IMR-90 (cell line): ENCODE measurements at regions not wholly inside any gene's neighbourhood (a gene's known extent, or its start where the extent isn't known, plus 50 kb on each side); places are given as distances from the start of the nearest gene placed in this dataset.

ENCODE experiments used
- ATAC-seq: fragments of 200-7000 bp; cut with Tn5 transposase; 2 replicates; pipeline ENCODE4 v1.9.1; 2020; ENCODE audit warnings: low read depth, mild to moderate bottlenecking, moderate library complexity
- BruUV-seq: library from RNA; stranded (reverse); fragments of 400-500 nt; replicated peaks from 2 replicates; lab custom pipeline; 2021; lab: Mats Ljungman, UMichigan
- CTCF ChIA-PET: fragments of 300-600 bp; formaldehyde crosslinking; extraction: SDS; loops from one replicate; lab custom pipeline; 2021; ENCODE audit warnings: antibody characterized with exemption; lab: Yijun Ruan, JAX
- POLR2A ChIA-PET: fragments of 300-600 bp; sonication (Branson Sonifier 250); formaldehyde crosslinking; loops from one replicate; lab custom pipeline; 2022; ENCODE audit warnings: antibody characterized with exemption; ENCODE audit not compliant: unreplicated experiment; lab: Charles Lee
- DNase-seq: peaks from one replicate; pipeline ENCODE4 v3.0.0; 2013
- H2AFZ ChIP-seq: replicated peaks from 2 replicates; pipeline ENCODE3; 2013; ENCODE audit warnings: low read length, mild to moderate bottlenecking; ENCODE audit not compliant: poor library complexity
- H2AK5ac ChIP-seq: 2 replicates; pipeline ENCODE4 v1.6.1; 2013; ENCODE audit warnings: low read depth, low read length, inconsistent platforms
- H2AK9ac ChIP-seq: replicated peaks from 2 replicates; pipeline ENCODE3; 2013; ENCODE audit warnings: mild to moderate bottlenecking, low read depth, low read length, moderate library complexity; ENCODE audit not compliant: poor library complexity
- H2BK120ac ChIP-seq: 2 replicates; pipeline ENCODE4 v1.6.1; 2013; ENCODE audit warnings: low read depth, low read length, inconsistent platforms
- H2BK15ac ChIP-seq: 3 replicates; pipeline ENCODE4 v1.6.1; 2013; ENCODE audit warnings: low read depth, low read length, inconsistent platforms
- H2BK20ac ChIP-seq: 2 replicates; pipeline ENCODE4 v1.6.1; 2013; ENCODE audit warnings: low read depth, mild to moderate bottlenecking, inconsistent platforms, low read length, moderate library complexity
- H2BK5ac ChIP-seq: 2 replicates; pipeline ENCODE4 v1.6.1; 2013; ENCODE audit warnings: mild to moderate bottlenecking, low read depth, low read length, inconsistent platforms; ENCODE audit not compliant: poor library complexity, severe bottlenecking
- H3K14ac ChIP-seq: replicated peaks from 2 replicates; pipeline ENCODE4 v1.6.1; 2013; ENCODE audit warnings: low read depth, low read length, inconsistent platforms
- H3K18ac ChIP-seq: 2 replicates; pipeline ENCODE4 v1.6.1; 2013; ENCODE audit warnings: low read depth, low read length, control low read depth
- H3K23ac ChIP-seq: 2 replicates; pipeline ENCODE4 v1.6.1; 2013; ENCODE audit warnings: low read depth, low read length, inconsistent platforms
- H3K27ac ChIP-seq: 2 replicates; pipeline ENCODE4 v1.5.1; 2013; ENCODE audit warnings: mild to moderate bottlenecking, control low read depth, low read length; ENCODE audit not compliant: insufficient read depth
- H3K27me3 ChIP-seq: 2 replicates; pipeline ENCODE4 v1.6.1; 2013; ENCODE audit warnings: low read length; ENCODE audit not compliant: control insufficient read depth, insufficient read depth
- H3K36me3 ChIP-seq: 2 replicates; pipeline ENCODE4 v1.6.1; 2013; ENCODE audit warnings: low read length, mixed read lengths; ENCODE audit not compliant: control insufficient read depth, insufficient read depth
- H3K4ac ChIP-seq: 2 replicates; pipeline ENCODE4 v1.6.1; 2013; ENCODE audit warnings: low read depth, low read length, inconsistent platforms
- H3K4me1 ChIP-seq: 2 replicates; pipeline ENCODE4 v1.6.1; 2013; ENCODE audit warnings: low read length, mixed read lengths; ENCODE audit not compliant: control insufficient read depth, insufficient read depth
- H3K4me2 ChIP-seq: 2 replicates; pipeline ENCODE4 v1.6.1; 2013; ENCODE audit warnings: low read depth, mild to moderate bottlenecking, control low read depth, low read length, moderate library complexity
- H3K4me3 ChIP-seq: 2 replicates; pipeline ENCODE4 v1.5.1; 2013; ENCODE audit warnings: low read depth, mild to moderate bottlenecking, control low read depth, low read length, moderate library complexity; ENCODE audit not compliant: insufficient read depth
- H3K56ac ChIP-seq: 2 replicates; pipeline ENCODE4 v1.6.1; 2013; ENCODE audit warnings: low read length, inconsistent platforms; ENCODE audit not compliant: insufficient read depth; ENCODE audit errors: extremely low read depth
- H3K79me1 ChIP-seq, 2 experiments: 2 replicates each; pipeline ENCODE4 v1.6.1; 2013; ENCODE audit warnings: low read length in 2 of 2, inconsistent platforms in 1 of 2, low read depth in 1 of 2
- H3K9ac ChIP-seq: 2 replicates; pipeline ENCODE4 v1.6.1; 2013; ENCODE audit warnings: low read depth, low read length, control low read depth
- H3K9me1 ChIP-seq: 2 replicates; pipeline ENCODE4 v1.6.1; 2013; ENCODE audit warnings: low read length, inconsistent platforms; ENCODE audit not compliant: insufficient read depth
- H3K9me3 ChIP-seq: 2 replicates; pipeline ENCODE4 v1.6.1; 2013; ENCODE audit warnings: low read length; ENCODE audit not compliant: control insufficient read depth, insufficient read depth
- H4K20me1 ChIP-seq: 2 replicates; pipeline ENCODE4 v1.6.1; 2013; ENCODE audit warnings: low read length, inconsistent platforms; ENCODE audit not compliant: insufficient read depth
- H4K5ac ChIP-seq: 2 replicates; pipeline ENCODE4 v1.6.1; 2013; ENCODE audit warnings: mild to moderate bottlenecking, low read depth, low read length, control low read depth
- H4K8ac ChIP-seq, 2 experiments: 2 replicates each; pipeline ENCODE4 v1.6.1; 2013; ENCODE audit warnings: low read depth in 2 of 2, low read length in 2 of 2, control low read depth in 1 of 2, inconsistent platforms in 1 of 2
- H4K91ac ChIP-seq: 2 replicates; pipeline ENCODE4 v1.6.1; 2013; ENCODE audit warnings: low read depth, low read length, inconsistent platforms; ENCODE audit not compliant: insufficient read depth
- BHLHE40 ChIP-seq: fragments of 150-350 bp; IDR thresholded peaks from 2 replicates; pipeline ENCODE4 v1.6.1; 2016; ENCODE audit warnings: mild to moderate bottlenecking, low read depth, low read length
- MXI1 ChIP-seq: IDR thresholded peaks from 2 replicates; pipeline ENCODE4 v1.6.1; 2012; ENCODE audit warnings: low read depth, mild to moderate bottlenecking, low read length, moderate library complexity, borderline replicate concordance
- NFE2L2 ChIP-seq: fragments of 150-350 bp; IDR thresholded peaks from 2 replicates; pipeline ENCODE4 v1.6.1; 2016; ENCODE audit warnings: low read depth, mild to moderate bottlenecking, low read length
- POLR2A ChIP-seq: IDR thresholded peaks from 2 replicates; pipeline ENCODE4 v1.6.1; 2012; ENCODE audit warnings: mild to moderate bottlenecking, low read depth, low read length
- RAD21 ChIP-seq: IDR thresholded peaks from 2 replicates; pipeline ENCODE4 v1.6.1; 2012; ENCODE audit warnings: low read length, improper control_type of control experiment
- RCOR1 ChIP-seq: IDR thresholded peaks from 2 replicates; pipeline ENCODE4 v1.6.1; 2012; ENCODE audit warnings: mild to moderate bottlenecking, low read length, improper control_type of control experiment; ENCODE audit not compliant: insufficient replicate concordance
- WGBS, 2 experiments: methylation state at CpG; one replicate each; pipeline versions ENCODE4 v1.1.5 to v1.1.7; 2013; ENCODE audit warnings: missing lambda C conversion rate in 2 of 2; ENCODE audit not compliant: insufficient read length in 1 of 2; ENCODE audit errors: extremely low coverage in 2 of 2; 5-methylcytosine and 5-hydroxymethylcytosine counted together
- dilution Hi-C: fragments of 300-500 bp; cut with HindIII; formaldehyde crosslinking; loops from one replicate; pipeline ENCODE4 v1.14.3; 2018; ENCODE audit warnings: low sequenced_read_pairs; ENCODE audit not compliant: unreplicated experiment
- in situ Hi-C: fragments of 300-500 bp; cut with MboI; formaldehyde crosslinking; loops from 3 replicates; pipeline ENCODE4 v1.14.3; 2019; ENCODE audit warnings: low sequenced_read_pairs, inconsistent platforms, mixed read lengths
- intact Hi-C: fragments of 100-400 bp; cut with micrococcal nuclease; formaldehyde crosslinking; loops from 2 replicates; pipeline ENCODE4 v1.10.0; 2022
- TF ChIP-seq, protein P1 (sequence below): fragments of 150-350 bp; IDR thresholded peaks from 2 replicates; pipeline ENCODE4 v1.6.1; 2017; ENCODE audit warnings: mild to moderate bottlenecking, antibody characterized with exemption, low read length, low read depth

DNA sequence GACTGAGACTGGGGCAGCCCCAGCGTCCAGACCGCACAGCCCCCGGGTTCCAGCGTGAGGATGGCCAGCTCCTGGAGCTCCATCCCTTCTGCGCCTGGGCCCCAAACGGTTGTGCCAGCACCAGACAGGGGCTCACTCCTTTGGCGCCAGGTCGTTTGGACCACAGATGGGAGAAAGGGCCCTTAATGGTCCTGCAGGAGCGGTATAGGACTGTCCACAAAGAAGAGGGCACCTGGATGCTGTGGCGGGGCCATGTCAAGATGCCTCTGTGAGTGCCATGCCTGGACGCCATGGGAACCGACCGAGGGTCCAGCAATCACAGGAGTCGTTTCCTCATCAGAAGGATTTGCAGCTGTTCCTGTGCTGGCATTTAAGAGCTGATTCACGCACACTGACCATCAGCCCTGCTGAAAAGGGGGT lies 82.7 kb downstream of the DLL1 start:
- CTCF ChIA-PET = no interaction called here
- Histone ChIP-seq H3K79me1 (no peaks in the 10 kb centered on the region), H3K4me1 (no peaks in the 10 kb centered on the region), H4K5ac (no peak overlapping the region), H3K9ac (no peak overlapping the region), H3K23ac (no peak overlapping the region), H2AK9ac (no peak overlapping the region), H4K91ac (no peak overlapping the region), H3K4ac (no peak overlapping the region), H2BK15ac (no peak overlapping the region), H3K9me1 (no peaks in the 10 kb centered on the region), H2BK20ac (no peak overlapping the region), H4K8ac (no peak overlapping the region), H3K4me3 (no peak overlapping the region), H2BK120ac (no peak overlapping the region), H3K36me3 (no peaks in the 10 kb centered on the region), H3K27ac (no peak overlapping the region), H2AK5ac (no peak overlapping the region), H4K20me1 (no peaks in the 10 kb centered on the region), H3K9me3 (peaks cover 36% of the 10 kb centered on the region), H2AFZ (no peak overlapping the region), H3K56ac (no peak overlapping the region), H3K18ac (no peak overlapping the region), H2BK5ac (no peak overlapping the region), H3K14ac (no peak overlapping the region), H3K4me2 (no peak overlapping the region), H3K27me3 (no peaks in the 10 kb centered on the region)
- TF ChIP-seq BHLHE40 (no peak), POLR2A (no peak), RCOR1 (no peak), RAD21 (no peak), NFE2L2 (no peak), MXI1 (no peak)
- TF ChIP-seq, protein P1, sequence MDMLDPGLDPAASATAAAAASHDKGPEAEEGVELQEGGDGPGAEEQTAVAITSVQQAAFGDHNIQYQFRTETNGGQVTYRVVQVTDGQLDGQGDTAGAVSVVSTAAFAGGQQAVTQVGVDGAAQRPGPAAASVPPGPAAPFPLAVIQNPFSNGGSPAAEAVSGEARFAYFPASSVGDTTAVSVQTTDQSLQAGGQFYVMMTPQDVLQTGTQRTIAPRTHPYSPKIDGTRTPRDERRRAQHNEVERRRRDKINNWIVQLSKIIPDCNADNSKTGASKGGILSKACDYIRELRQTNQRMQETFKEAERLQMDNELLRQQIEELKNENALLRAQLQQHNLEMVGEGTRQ = no peak
- DNase-seq = no peak
- ATAC-seq = no peak
- intact Hi-C loops = no loop called here
- 78% methylated on average over 13 of the region's 15 CpGs; no CpG with 5 or more reads in 1 of the 2 experiments for WGBS, 2 experiments
- no TSS peak for BruUV-seq
- in situ Hi-C loops = no loop called here
- POLR2A ChIA-PET = no interaction called here
- dilution Hi-C loops = no loop called here
